ENCODE measurements at regions not wholly inside any gene's neighbourhood (a gene's known extent, or its start where the extent isn't known, plus 50 kb on each side); places are given as distances from the start of the nearest gene placed in this dataset.

DNA sequence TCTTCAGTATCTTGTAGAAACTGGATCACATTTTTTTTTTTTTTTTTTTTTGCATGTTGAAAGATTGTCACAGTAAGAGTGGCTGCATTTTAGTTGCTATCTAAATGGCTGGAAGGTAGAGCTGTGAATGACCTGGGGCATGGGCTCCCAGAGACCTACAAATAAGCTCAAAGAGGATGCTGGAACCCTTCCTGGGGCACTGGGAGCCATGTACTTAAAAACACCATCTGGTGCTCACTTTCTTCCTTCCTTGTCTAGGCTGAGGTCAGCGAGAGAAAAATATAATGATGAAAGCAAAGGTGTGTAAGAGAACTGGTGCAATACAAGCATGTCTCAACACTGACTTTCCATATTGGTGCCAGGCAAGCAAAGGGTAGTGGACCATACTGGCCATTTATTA, 323.9 kb downstream of the SV2B start (continued):
- TF ChIP-seq TCF7L2 (IDR thresholded peaks at IDR 0.05; ENCODE audit: borderline replicate concordance, extremely low read depth, insufficient read depth, insufficient read length) (no peak), SP1 (IDR thresholded peaks at IDR 0.05; ENCODE audit: low read depth) (no peak), EGR1 (IDR thresholded peaks at IDR 0.05; ENCODE audit: low read depth) (no peak), YY1 (IDR thresholded peaks at IDR 0.05; ENCODE audit: extremely low read depth, insufficient replicate concordance, low read depth, low read length) (no peak), ELF1 (IDR thresholded peaks at IDR 0.05; ENCODE audit: borderline replicate concordance, low read depth) (no peak), RAD21 (IDR thresholded peaks at IDR 0.05; ENCODE audit: low read depth) (no peak), FOSL1 (IDR thresholded peaks at IDR 0.05; ENCODE audit: low read depth) (no peak), ZFX (IDR thresholded peaks at IDR 0.05) (no peak), SRF (IDR thresholded peaks at IDR 0.05; ENCODE audit: low read depth) (no peak)
- TF ChIP-seq, protein P1, sequence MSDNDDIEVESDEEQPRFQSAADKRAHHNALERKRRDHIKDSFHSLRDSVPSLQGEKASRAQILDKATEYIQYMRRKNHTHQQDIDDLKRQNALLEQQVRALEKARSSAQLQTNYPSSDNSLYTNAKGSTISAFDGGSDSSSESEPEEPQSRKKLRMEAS (IDR thresholded peaks at IDR 0.05) = no peak

DNA sequence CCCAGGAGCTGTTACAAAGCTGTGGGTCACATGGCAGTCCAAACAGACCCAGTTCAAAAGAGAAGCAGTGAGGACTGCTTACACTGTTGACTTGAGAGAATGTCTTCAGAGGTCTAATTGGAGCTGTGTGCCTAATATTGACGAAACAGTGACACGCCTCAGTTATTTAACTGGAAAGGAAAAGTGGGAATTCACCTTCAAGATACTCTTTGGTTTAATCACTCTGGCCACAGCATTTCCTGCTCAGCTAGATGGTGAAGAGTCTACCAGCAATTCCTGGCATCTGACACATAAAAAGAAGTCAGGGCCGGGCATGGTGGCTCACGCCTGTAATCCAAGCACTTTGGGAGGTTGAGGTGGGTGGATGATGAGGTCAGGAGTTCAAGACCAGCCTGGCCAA, 326.4 kb downstream of the SV2B start:
- H3K79me2 ChIP-seq (ENCODE audit: insufficient read depth, low read length) = no peaks in the 10 kb centered on the region
- intact Hi-C loops (cut with micrococcal nuclease) = no loop called here
- RAD21 ChIA-PET (ENCODE audit: low non-redundant PET in 1 of 2, low total read pairs in 2 of 2, uncharacterized antibody in 2 of 2, unreplicated experiment in 2 of 2) = no interaction called here
- no peak for TF ChIP-seq SP1 (IDR thresholded peaks at IDR 0.05; ENCODE audit: low read depth)
- TF ChIP-seq POLR2AphosphoS5 (IDR thresholded peaks at IDR 0.05; ENCODE audit: low read depth, low read length) = no peak
- no peak for TF ChIP-seq SIN3A (IDR thresholded peaks at IDR 0.05; ENCODE audit: low read depth)
- TF ChIP-seq YY1 (IDR thresholded peaks at IDR 0.05; ENCODE audit: extremely low read depth, insufficient replicate concordance, low read depth, low read length) = no peak
- no peak for TF ChIP-seq JUND (IDR thresholded peaks at IDR 0.05)
- TF ChIP-seq, protein P2, sequence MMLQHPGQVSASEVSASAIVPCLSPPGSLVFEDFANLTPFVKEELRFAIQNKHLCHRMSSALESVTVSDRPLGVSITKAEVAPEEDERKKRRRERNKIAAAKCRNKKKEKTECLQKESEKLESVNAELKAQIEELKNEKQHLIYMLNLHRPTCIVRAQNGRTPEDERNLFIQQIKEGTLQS (IDR thresholded peaks at IDR 0.05) = no peak
- TF ChIP-seq ZNF274 (IDR thresholded peaks at IDR 0.05; ENCODE audit: low read depth, low read length) = no peak
- TF ChIP-seq EZH2phosphoT487 (IDR thresholded peaks at IDR 0.05; ENCODE audit: borderline replicate concordance) = no peak
- no peak for TF ChIP-seq EZH2 (IDR thresholded peaks at IDR 0.05)
- no peak for TF ChIP-seq FOSL1 (IDR thresholded peaks at IDR 0.05; ENCODE audit: low read depth)
- TF ChIP-seq TCF7L2 (IDR thresholded peaks at IDR 0.05; ENCODE audit: borderline replicate concordance, extremely low read depth, insufficient read depth, insufficient read length) = no peak
- TF ChIP-seq, protein P1 (IDR thresholded peaks at IDR 0.05) = no peak
- no peak for TF ChIP-seq POLR2A (IDR thresholded peaks at IDR 0.05; ENCODE audit: borderline replicate concordance, extremely low read depth, insufficient read depth, insufficient read length)
- TF ChIP-seq ZFX (IDR thresholded peaks at IDR 0.05) = no peak
- TF ChIP-seq, protein P3, sequence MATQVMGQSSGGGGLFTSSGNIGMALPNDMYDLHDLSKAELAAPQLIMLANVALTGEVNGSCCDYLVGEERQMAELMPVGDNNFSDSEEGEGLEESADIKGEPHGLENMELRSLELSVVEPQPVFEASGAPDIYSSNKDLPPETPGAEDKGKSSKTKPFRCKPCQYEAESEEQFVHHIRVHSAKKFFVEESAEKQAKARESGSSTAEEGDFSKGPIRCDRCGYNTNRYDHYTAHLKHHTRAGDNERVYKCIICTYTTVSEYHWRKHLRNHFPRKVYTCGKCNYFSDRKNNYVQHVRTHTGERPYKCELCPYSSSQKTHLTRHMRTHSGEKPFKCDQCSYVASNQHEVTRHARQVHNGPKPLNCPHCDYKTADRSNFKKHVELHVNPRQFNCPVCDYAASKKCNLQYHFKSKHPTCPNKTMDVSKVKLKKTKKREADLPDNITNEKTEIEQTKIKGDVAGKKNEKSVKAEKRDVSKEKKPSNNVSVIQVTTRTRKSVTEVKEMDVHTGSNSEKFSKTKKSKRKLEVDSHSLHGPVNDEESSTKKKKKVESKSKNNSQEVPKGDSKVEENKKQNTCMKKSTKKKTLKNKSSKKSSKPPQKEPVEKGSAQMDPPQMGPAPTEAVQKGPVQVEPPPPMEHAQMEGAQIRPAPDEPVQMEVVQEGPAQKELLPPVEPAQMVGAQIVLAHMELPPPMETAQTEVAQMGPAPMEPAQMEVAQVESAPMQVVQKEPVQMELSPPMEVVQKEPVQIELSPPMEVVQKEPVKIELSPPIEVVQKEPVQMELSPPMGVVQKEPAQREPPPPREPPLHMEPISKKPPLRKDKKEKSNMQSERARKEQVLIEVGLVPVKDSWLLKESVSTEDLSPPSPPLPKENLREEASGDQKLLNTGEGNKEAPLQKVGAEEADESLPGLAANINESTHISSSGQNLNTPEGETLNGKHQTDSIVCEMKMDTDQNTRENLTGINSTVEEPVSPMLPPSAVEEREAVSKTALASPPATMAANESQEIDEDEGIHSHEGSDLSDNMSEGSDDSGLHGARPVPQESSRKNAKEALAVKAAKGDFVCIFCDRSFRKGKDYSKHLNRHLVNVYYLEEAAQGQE (IDR thresholded peaks at IDR 0.05; ENCODE audit: low read depth) = no peak
- no peak for TF ChIP-seq SRF (IDR thresholded peaks at IDR 0.05; ENCODE audit: low read depth)
- TF ChIP-seq, protein P4, sequence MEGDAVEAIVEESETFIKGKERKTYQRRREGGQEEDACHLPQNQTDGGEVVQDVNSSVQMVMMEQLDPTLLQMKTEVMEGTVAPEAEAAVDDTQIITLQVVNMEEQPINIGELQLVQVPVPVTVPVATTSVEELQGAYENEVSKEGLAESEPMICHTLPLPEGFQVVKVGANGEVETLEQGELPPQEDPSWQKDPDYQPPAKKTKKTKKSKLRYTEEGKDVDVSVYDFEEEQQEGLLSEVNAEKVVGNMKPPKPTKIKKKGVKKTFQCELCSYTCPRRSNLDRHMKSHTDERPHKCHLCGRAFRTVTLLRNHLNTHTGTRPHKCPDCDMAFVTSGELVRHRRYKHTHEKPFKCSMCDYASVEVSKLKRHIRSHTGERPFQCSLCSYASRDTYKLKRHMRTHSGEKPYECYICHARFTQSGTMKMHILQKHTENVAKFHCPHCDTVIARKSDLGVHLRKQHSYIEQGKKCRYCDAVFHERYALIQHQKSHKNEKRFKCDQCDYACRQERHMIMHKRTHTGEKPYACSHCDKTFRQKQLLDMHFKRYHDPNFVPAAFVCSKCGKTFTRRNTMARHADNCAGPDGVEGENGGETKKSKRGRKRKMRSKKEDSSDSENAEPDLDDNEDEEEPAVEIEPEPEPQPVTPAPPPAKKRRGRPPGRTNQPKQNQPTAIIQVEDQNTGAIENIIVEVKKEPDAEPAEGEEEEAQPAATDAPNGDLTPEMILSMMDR (IDR thresholded peaks at IDR 0.05 in 2 of 3, conservative IDR thresholded peaks at IDR 0.05 in 1 of 3; ENCODE audit: borderline replicate concordance in 1 of 3, insufficient read depth in 1 of 3, low read depth in 2 of 3, low read length in 2 of 3) = no peak
- no peak for TF ChIP-seq CEBPB (IDR thresholded peaks at IDR 0.05; ENCODE audit: low read depth)

More for the DNA sequence above, 326.4 kb downstream of the SV2B start:
- Histone ChIP-seq H3K9me3 (ENCODE audit: control insufficient read depth in 1 of 2, insufficient read depth in 1 of 2, low read depth in 1 of 2, low read length in 2 of 2) (no peaks in the 10 kb centered on the region), H3K9ac (ENCODE audit: low read length) (no peak overlapping the region), H3K36me3 (ENCODE audit: control insufficient read depth in 1 of 2, insufficient read depth in 2 of 2, low read length in 2 of 2) (no peaks in the 10 kb centered on the region), H3K4me1 (ENCODE audit: control insufficient read depth in 1 of 2, insufficient read depth in 2 of 2, low read length in 2 of 2) (no peaks in the 10 kb centered on the region), H3K27me3 (ENCODE audit: insufficient read depth, low read length) (0 out of 2 replicates have a peak, but pooled peaks cover 6% of the 10 kb centered on the region), H3K9me2 (ENCODE audit: insufficient read depth) (no peaks in the 10 kb centered on the region), H2AFZ (ENCODE audit: low read depth, low read length, poor library complexity, severe bottlenecking) (no peak overlapping the region), H3K4me3 (replicated peaks in 1 of 2; ENCODE audit: low read depth in 1 of 2, low read length in 2 of 2) (no peak overlapping the region), H4K20me1 (ENCODE audit: insufficient read depth) (no peaks in the 10 kb centered on the region; the same call in 1 of the 2 replicates), H3K4me2 (ENCODE audit: low read length) (no peak overlapping the region), H3K27ac (ENCODE audit: low read depth, low read length) (no peak overlapping the region)
- no TSS peak for BruUV-seq (replicated peaks)
- CTCF ChIA-PET = no interaction called here
- DNase-seq (ENCODE audit: low read depth, low spot score) (no peak), ATAC-seq (no peak)
- POLR2A ChIA-PET = no interaction called here

Measured in HCT116 (cell line).